Iris pigment epithelial cell (primary cell): ENCODE measurements at regions not wholly inside any gene's neighbourhood (a gene's known extent, or its start where the extent isn't known, plus 50 kb on each side); places are given as distances from the start of the nearest gene placed in this dataset.
"Not testable (repeated sequence)": the region's sequence is repeated elsewhere in the genome, so short reads cannot be mapped to it uniquely, and the experiment has no call there.

Source experiments
- DNase-seq: peaks from one replicate; pipeline ENCODE4 v3.0.0-alpha.2; 2011; ENCODE audit warnings: low read depth

GRCh38 chr6:130494729-130495128, 128.9 kb downstream of the TMEM200A start:
- DNase-seq, result peak; percentile 51

- peak; percentile 89 for DNase-seq
Measured at GRCh38 chr6:130500693-130501092, 134.9 kb downstream of the TMEM200A start.

GRCh38 chr6:130503146-130503545, 137.3 kb downstream of the TMEM200A start:
- DNase-seq, result peak; percentile 83

GRCh38 chr6:130505808-130506598, 140.2 kb downstream of the TMEM200A start:
- no peak for DNase-seq

- DNase-seq, result not testable (repeated sequence)
Measured at GRCh38 chr6:130507005-130507665, 141.3 kb downstream of the TMEM200A start.

- no peak for DNase-seq
Measured at GRCh38 chr6:130507666-130508028, 141.8 kb downstream of the TMEM200A start.

- DNase-seq, result peak; percentile 83
Measured at GRCh38 chr6:130513770-130514169, 148.0 kb downstream of the TMEM200A start.

- DNase-seq, result no peak
Measured at GRCh38 chr6:130514712-130515111, 148.9 kb downstream of the TMEM200A start.

- DNase-seq, result no peak
Measured at GRCh38 chr6:130515306-130515705, 149.5 kb downstream of the TMEM200A start.

GRCh38 chr6:130516604-130517003, 150.8 kb downstream of the TMEM200A start:
- DNase-seq, result no peak

GRCh38 chr6:130517444-130517931, 151.7 kb downstream of the TMEM200A start:
- DNase-seq, result no peak

- DNase-seq, result no peak
Measured at GRCh38 chr6:130518588-130518987, 152.8 kb downstream of the TMEM200A start.

GRCh38 chr6:130520221-130520620, 154.4 kb downstream of the TMEM200A start:
- DNase-seq, result no peak

- no peak for DNase-seq
Measured at GRCh38 chr6:130520801-130521200, 155.0 kb downstream of the TMEM200A start.

- no peak for DNase-seq
Measured at GRCh38 chr6:130524552-130524951, 158.7 kb downstream of the TMEM200A start.

GRCh38 chr6:130525408-130525807, 159.6 kb downstream of the TMEM200A start:
- no peak for DNase-seq

- DNase-seq, result no peak
Measured at GRCh38 chr6:130526466-130526865, 160.6 kb downstream of the TMEM200A start.

- no peak for DNase-seq
Measured at GRCh38 chr6:130527173-130527572, 161.4 kb downstream of the TMEM200A start.

- no peak for DNase-seq
Measured at GRCh38 chr6:130529569-130530149, 163.8 kb downstream of the TMEM200A start.

- DNase-seq, result no peak
Measured at GRCh38 chr6:130534627-130535026, 168.8 kb downstream of the TMEM200A start.

- no peak for DNase-seq
Measured at GRCh38 chr6:130535242-130535641, 169.4 kb downstream of the TMEM200A start.

- DNase-seq, result no peak
Measured at GRCh38 chr6:130537447-130537846, 171.6 kb downstream of the TMEM200A start.

GRCh38 chr6:130547723-130548122, 181.9 kb downstream of the TMEM200A start:
- DNase-seq, result no peak
